IPS-NIHi7 (cell line): ENCODE measurements at regions not wholly inside any gene's neighbourhood (a gene's known extent, or its start where the extent isn't known, plus 50 kb on each side); places are given as distances from the start of the nearest gene placed in this dataset.
"Not testable (repeated sequence)": the region's sequence is repeated elsewhere in the genome, so short reads cannot be mapped to it uniquely, and the experiment has no call there.

Experiments used
- DNase-seq: peaks from one replicate; pipeline ENCODE4 v3.0.0; 2012; ENCODE audit warnings: mixed read lengths; ENCODE audit errors: extremely low spot score

- no peak for DNase-seq
These were observed 120.8 kb upstream of the LGSN start for GRCh38 chr6:63440594-63440993.

GRCh38 chr6:63441266-63441956 is 121.6 kb upstream of the LGSN start:
- peak; percentile 27 for DNase-seq

DNA sequence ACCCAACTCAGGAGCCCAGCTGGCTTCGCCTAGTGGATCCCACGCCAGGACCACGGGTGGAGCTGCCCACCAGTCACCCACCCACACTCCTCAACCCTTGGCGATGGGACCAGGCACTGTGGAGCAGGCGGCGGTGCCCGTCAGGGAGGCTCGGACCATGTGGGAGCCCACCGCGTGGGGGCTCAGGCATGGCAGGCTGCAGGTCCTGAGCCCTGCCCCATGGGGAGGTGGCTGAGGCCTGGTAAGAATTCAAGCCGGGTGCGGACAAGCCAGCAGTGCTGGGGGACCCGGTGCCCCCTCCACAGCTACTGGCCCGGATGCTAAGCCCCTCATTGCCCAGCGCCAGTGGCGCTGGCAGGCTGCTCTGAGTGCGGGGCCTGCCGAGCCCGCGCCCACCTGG is 123.1 kb upstream of the LGSN start:
- DNase-seq: no peak

DNA sequence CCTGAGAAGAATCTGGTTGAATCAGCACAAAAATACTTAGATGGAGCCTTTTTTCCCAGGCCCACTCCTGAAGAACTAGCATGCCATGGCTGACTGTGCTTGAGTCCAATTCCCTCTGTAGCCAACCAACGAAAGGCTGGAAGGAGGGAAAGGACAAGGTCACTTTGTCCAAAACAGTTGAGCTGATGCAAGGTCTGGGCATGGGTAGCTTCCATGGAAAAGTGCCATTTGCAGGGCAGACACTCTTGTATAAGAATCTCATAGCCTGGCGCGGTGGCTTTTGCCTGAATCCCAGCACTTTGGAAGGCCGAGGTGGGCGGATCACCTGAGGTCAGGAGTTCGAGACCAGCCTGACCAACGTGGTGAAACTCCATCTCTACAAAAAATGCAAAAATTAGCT is 125.0 kb upstream of the LGSN start:
- DNase-seq: no peak

- DNase-seq: no peak
These were observed 125.9 kb upstream of the LOC128125822 start for GRCh38 chr6:63446405-63446804.

DNA sequence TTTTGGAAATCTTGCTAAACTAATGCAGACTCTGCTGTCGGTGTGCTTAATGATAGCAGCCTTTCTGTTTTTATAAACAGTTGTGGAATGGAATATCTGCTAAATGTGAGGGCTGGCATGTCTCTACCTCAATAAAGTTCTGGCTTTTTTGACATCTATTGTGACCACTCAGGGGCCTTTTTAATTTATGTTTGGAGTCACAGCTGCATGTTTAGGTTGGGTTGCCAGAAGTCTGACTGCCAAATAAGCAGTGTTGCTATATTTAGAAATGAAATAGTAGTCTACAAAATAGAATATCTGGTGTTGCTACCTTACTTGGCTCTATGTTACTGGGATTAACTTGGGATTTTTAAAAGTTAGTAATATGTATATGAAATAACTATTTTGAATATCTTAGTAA is 125.1 kb upstream of the LOC128125822 start:
- DNase-seq: no peak

GRCh38 chr6:63448229-63448628 is 124.1 kb upstream of the LOC128125822 start:
- DNase-seq: no peak

- DNase-seq: no peak
These were observed 122.6 kb upstream of the LOC128125822 start for GRCh38 chr6:63449714-63450113.

- DNase-seq: no peak
These were observed 121.0 kb upstream of the LOC128125822 start for GRCh38 chr6:63451238-63451637.

- no peak for DNase-seq
These were observed 120.2 kb upstream of the LOC128125822 start for GRCh38 chr6:63452125-63452524.

- DNase-seq: no peak
These were observed 115.5 kb upstream of the LOC128125822 start for GRCh38 chr6:63456734-63457133.

DNA sequence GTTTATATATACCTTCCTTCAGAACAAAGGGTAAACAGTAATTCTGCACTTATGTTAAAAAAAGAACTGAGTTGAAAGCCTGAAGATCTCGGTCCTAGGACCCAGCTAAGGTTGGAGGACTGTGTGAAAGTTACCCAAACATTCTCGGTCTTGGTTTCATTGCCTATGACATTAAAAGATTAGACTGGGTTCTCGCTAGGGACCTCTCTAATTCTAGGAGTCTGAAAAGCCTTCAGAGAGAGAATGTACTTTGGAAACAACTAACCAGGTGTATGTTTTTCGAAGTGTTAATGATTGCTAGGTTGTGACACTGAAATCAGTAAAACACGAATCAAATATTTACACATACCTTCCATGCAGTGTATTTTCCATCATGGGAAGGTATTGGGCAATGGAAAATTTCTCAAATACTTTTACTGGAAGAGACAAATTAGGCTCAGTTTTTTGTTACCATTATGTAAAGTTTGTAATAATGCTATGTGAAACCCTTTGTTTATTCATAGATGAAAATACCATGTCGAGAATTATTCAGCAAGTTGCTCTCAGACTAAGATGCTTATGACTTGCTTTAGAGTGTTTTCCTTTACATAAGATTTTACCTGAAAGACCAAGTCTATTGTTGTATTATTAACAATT is 113.7 kb upstream of the LOC128125822 start:
- no peak for DNase-seq

- no peak for DNase-seq
These were observed 112.5 kb upstream of the LOC128125822 start for GRCh38 chr6:63459814-63460213.

DNA sequence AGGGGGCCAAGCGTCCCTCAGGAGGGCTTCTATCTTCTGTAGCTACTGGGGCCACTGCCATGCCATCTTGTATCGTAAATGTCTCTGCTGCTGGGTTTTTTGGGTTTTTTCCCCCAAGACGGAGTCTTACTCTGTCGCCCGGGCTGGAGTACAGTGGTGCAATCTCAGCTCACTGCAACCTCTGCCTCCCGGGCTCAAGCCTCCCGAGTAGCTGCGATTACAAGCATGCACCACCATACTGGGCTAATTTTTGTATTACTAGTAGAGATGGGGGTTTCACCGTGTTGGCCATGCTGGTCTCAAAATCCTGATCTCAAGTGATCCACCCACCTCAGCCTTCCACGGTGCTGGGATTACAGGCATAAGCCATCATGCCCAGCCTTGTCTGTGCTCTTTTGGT is 111.3 kb upstream of the LOC128125822 start:
- no peak for DNase-seq

DNA sequence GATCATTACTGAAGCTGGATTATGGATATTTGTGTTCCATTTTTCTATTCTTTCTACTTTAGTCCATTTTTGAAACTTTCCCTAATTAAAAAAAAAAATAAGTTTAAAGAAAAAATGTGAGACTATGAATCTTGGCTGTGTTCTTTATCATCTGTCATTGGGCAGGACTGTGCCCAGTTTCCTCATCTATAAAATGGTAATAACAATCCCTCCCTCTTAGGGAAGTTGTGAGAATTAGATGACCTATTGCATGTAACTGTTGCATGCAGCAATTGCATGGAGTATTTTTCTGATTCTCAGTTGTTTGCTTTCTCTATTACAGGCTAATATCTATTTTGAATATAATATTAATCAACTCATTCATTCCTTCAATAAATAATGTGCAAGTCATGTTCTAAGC is 108.2 kb upstream of the LOC128125822 start:
- DNase-seq: no peak

GRCh38 chr6:63465750-63466149 is 106.5 kb upstream of the LOC128125822 start:
- no peak for DNase-seq

- no peak for DNase-seq
These were observed 106.0 kb upstream of the LOC128125822 start for GRCh38 chr6:63466242-63466733.

DNA sequence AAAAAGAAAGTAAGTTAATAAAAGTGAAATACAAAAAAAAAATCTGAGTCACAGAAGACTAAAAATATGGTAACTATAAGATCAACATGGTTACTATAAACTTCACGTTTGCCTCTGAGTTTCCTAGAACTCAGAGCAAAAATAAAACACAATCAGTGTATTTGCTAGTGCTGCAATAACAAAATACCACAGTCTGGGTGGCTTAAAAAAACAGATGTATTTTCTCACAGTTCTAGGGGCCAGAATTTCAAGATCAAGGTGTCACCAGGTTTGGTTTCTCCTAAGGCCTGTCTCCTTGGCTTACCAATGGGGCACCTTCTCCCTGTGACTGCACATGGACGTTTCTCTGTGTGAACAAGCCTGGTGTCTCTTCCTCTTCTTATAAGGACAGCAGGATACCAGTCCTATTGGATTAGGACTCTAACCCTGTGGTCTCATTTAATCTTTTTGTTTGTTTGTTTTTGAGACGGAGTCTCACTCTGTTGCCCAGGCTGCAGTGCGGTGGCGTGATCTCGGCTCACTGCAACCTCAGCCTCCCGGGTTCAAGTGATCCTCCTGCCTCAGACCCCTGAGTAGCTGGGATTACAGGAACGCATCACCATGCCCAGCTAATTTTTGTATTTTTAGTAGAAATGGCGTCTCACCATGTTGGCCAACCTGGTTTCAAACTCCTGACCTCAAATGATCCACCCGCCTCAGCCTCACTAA is 104.9 kb upstream of the LOC128125822 start:
- DNase-seq: no peak

- DNase-seq: not testable (repeated sequence)
These were observed 101.1 kb upstream of the LOC128125822 start for GRCh38 chr6:63471145-63471544.

DNA sequence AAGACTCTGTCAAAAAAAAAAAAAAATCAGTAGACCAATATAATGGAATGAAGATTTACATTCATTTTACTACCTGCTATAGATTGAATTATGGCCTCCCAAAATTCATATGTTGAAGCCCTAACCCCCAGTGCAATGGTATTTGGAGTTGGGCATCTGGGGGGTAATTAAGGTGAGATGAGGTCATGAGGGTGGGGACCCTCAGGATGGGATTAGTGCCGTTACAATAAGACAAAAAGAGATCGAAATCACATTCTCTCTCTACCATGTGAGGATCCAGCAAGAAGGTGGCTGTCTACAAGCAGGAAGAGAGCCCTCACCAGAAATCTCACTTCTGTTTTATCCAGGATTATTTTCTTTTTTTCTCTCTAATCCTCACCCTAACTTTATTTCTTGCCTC is 100.6 kb upstream of the LOC128125822 start:
- no peak for DNase-seq

DNA sequence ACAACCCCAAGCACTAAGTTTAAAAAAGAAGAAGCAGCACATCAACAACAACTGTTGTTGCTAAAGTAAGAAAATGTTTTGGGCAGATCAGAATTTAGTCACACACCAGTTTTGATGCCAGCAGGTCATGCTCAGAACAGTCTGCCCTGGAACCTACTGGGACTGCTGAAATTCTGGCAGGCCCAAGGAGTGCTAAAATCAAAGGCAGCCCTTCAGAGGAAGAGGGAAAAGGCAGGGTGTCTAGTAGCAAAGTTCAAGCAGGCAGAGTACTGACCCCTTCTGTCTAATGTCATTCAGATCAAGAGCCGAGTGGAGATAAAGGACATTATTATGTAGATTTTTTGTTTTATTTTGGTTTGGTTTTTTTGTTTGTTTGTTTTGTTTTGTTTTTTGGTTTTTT is 96.6 kb upstream of the LOC128125822 start:
- no peak for DNase-seq

DNA sequence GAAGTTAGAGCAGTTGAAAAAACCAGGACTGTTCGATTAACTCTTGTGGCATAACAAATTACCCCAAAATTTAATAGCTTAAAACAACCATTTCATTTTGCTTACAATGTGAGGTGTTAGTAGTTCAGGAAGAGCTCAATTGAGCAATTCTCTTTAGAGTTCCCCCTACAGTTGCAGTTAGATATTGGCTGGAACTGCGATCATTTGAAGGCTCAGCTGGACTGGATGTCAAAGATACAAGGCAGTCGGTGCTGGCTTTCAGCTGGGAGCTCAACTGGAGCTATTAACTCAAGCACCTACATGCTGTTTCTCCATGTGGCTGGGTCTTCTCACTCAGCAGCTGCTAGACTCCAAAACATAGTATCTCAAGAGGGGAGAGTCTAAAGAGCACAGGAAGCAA is 96.0 kb upstream of the LOC128125822 start:
- no peak for DNase-seq
